ENCODE measurements at regions not wholly inside any gene's neighbourhood (a gene's known extent, or its start where the extent isn't known, plus 50 kb on each side); places are given as distances from the start of the nearest gene placed in this dataset.

- DNase-seq (ENCODE audit: extremely low read depth, low read depth), result no peak
Observed at GRCh38 chr14:71201840-71202239, 294.6 kb downstream of the PCNX1 start.

DNA sequence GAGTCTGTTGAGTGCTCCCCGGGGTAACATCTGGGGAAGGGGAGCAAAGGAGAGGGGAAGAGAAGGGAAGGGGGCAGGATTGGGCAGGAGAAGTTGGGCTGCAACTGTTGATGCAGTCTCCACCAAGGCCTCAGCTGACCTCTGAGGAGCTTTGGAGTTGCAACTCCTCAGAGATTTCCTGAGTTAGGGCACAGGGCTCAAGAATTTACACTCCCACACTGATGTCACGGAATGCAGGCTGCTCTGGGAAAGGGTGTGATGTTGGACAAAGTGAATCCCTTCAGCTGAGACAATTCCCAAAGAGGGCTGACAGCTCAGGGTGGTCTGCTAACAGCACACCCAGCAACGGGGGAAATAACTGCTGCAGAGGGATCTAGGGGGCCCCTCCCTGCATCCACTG lies 295.6 kb downstream of the PCNX1 start:
- DNase-seq (ENCODE audit: extremely low read depth, low read depth), result no peak

DNA sequence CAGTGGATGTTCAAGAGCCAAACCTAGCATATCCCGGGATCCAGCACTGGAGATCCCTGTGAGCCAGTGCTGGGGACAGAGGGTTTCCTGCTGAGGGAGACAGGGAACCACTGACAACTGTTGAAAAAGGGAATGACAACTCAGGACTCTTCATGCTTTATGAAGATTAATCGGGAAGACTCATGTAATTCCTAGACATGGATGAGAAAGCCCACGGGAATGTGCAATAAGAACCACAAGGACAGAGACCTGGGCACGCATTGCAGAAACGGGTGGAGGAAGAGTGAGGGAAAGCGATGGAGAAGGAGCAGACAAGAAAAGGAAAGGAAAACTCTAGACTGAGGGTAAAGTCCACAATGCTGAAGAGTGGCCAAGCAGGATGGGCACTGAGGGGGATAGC lies 296.0 kb downstream of the PCNX1 start:
- no peak for DNase-seq (ENCODE audit: extremely low read depth, low read depth)

- DNase-seq (ENCODE audit: extremely low read depth, low read depth), result no peak
Observed at GRCh38 chr14:71204231-71204630, 297.0 kb downstream of the PCNX1 start.

DNA sequence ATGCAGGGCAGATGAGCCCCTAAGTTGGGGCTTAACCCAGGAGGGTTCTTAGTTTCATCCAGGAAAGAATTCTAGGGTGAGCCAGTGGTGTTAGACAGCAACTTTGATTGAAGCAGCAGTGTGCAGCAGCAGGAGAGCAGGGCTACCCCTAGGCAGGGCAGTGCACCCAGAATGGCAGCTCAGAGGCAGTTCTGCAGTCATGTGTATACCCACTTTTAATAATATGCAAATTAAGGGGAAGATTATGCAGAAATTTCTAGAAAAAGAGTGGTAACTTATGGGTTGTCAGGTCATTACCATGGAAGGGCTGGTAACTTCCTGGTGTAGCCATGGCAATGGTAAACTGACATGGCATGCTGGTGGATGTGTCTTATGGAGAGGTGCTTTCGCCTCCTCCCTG lies 297.5 kb downstream of the PCNX1 start:
- DNase-seq (ENCODE audit: extremely low read depth, low read depth), result no peak

- DNase-seq (ENCODE audit: extremely low read depth, low read depth), result no peak
Observed at GRCh38 chr14:71206123-71206522, 298.9 kb downstream of the PCNX1 start.

- DNase-seq (ENCODE audit: extremely low read depth, low read depth), result no peak
Observed at GRCh38 chr14:71206766-71207371, 299.6 kb downstream of the PCNX1 start.

- no peak for DNase-seq (ENCODE audit: extremely low read depth, low read depth)
Observed at GRCh38 chr14:71208702-71209357, 301.6 kb downstream of the PCNX1 start.

GRCh38 chr14:71209888-71210287 lies 302.6 kb downstream of the PCNX1 start:
- DNase-seq (ENCODE audit: extremely low read depth, low read depth), result no peak

GRCh38 chr14:71212093-71212492 lies 304.8 kb downstream of the PCNX1 start:
- no peak for DNase-seq (ENCODE audit: extremely low read depth, low read depth)

- no peak for DNase-seq (ENCODE audit: extremely low read depth, low read depth)
Observed at GRCh38 chr14:71212683-71213107, 305.4 kb downstream of the PCNX1 start.

GRCh38 chr14:71214241-71214640 lies 307.0 kb downstream of the PCNX1 start:
- DNase-seq (ENCODE audit: extremely low read depth, low read depth), result no peak

- DNase-seq (ENCODE audit: extremely low read depth, low read depth), result no peak
Observed at GRCh38 chr14:71220462-71220861, 313.2 kb downstream of the PCNX1 start.

GRCh38 chr14:71221119-71221518 lies 313.9 kb downstream of the PCNX1 start:
- no peak for DNase-seq (ENCODE audit: extremely low read depth, low read depth)

- DNase-seq (ENCODE audit: extremely low read depth, low read depth), result no peak
Observed at GRCh38 chr14:71225113-71225512, 317.9 kb downstream of the PCNX1 start.

GRCh38 chr14:71228711-71229110 lies 321.5 kb downstream of the PCNX1 start:
- DNase-seq (ENCODE audit: extremely low read depth, low read depth), result no peak

DNA sequence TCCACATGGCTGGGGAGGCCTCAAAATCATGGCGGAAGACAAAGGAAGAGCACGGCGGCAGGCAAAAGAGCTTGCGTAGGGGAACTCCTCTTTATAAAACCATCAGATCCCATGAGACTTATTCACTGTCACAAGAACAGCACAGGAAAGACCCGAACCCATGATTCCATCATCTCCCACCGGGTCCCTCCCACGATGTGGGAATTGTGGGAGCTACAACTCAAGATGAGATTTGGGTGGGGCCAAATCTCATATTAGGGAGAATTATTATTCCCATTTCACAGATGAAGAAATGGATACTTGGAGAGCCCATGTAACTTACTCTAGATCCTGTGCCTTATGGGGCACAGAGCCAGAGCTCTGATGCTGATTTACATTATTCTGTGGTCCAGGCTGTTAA lies 322.6 kb downstream of the PCNX1 start:
- no peak for DNase-seq (ENCODE audit: extremely low read depth, low read depth)

- DNase-seq (ENCODE audit: extremely low read depth, low read depth), result no peak
Observed at GRCh38 chr14:71230897-71231296, 323.6 kb downstream of the PCNX1 start.

GRCh38 chr14:71231521-71232393 lies 324.5 kb downstream of the PCNX1 start:
- no peak for DNase-seq (ENCODE audit: extremely low read depth, low read depth)

- DNase-seq (ENCODE audit: extremely low read depth, low read depth), result no peak
Observed at GRCh38 chr14:71232506-71232905, 325.2 kb downstream of the PCNX1 start.

- DNase-seq (ENCODE audit: extremely low read depth, low read depth), result no peak
Observed at GRCh38 chr14:71235875-71236274, 328.6 kb downstream of the PCNX1 start.

DNA sequence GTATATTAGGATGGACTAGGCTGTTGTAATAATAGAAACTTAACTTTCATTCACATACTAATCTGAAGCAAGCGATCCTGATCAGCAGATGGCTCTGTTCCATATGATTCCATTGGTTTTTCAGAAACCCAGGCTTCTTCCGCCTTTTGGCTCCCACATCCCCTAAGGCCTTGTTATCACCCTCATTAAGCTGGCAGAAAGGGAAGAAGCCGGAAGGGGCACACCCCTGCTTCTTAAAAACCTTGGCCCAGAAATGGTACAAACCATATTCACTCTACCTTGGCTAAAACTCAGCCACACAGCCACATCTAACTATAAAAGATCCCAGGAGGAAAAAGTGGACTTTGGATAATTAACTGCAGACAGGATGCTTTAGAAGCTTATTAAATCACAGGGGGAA lies 329.2 kb downstream of the PCNX1 start:
- no peak for DNase-seq (ENCODE audit: extremely low read depth, low read depth)

Data from NCI-H460 (cell line).